Liver (tissue), 8 donors: ENCODE measurements at regions not wholly inside any gene's neighbourhood (a gene's known extent, or its start where the extent isn't known, plus 50 kb on each side); places are given as distances from the start of the nearest gene placed in this dataset.

ENCODE experiments used
- DNase-seq: peaks from one replicate; pipeline ENCODE4 v3.0.0-alpha.2; 2017; ENCODE audit warnings: low spot score
- H3K27ac ChIP-seq, 2 donors: one replicate each; pipeline ENCODE4 v1.7.0; 2013; ENCODE audit warnings: inconsistent platforms in 2 of 2, low read length in 2 of 2, control low read depth in 1 of 2, low read depth in 1 of 2, mild to moderate bottlenecking in 1 of 2
- H3K27me3 ChIP-seq, 4 donors: one replicate each; pipeline versions ENCODE4 v1.6.1 to v1.7.0; 2013; ENCODE audit warnings: low read length in 3 of 4, inconsistent platforms in 1 of 4, mild to moderate bottlenecking in 1 of 4, moderate library complexity in 1 of 4; ENCODE audit not compliant: control insufficient read depth in 4 of 4, insufficient read depth in 4 of 4
- H3K36me3 ChIP-seq, 4 donors: one replicate each; pipeline versions ENCODE4 v1.6.1 to v1.7.0; 2013; ENCODE audit warnings: low read length in 3 of 4, mild to moderate bottlenecking in 3 of 4, low read depth in 1 of 4, moderate library complexity in 1 of 4; ENCODE audit not compliant: control insufficient read depth in 4 of 4, insufficient read depth in 3 of 4
- H3K4me1 ChIP-seq, 4 donors: one replicate each; pipeline versions ENCODE4 v1.6.1 to v1.7.0; 2013; ENCODE audit warnings: low read length in 3 of 4, mild to moderate bottlenecking in 3 of 4, moderate library complexity in 1 of 4; ENCODE audit not compliant: control insufficient read depth in 4 of 4, insufficient read depth in 4 of 4
- H3K4me3 ChIP-seq, 3 donors: one replicate each; pipeline versions ENCODE4 v1.6.1 to v1.7.0; 2013; ENCODE audit warnings: low read length in 3 of 3, control low read depth in 1 of 3, low read depth in 1 of 3, mild to moderate bottlenecking in 1 of 3
- H3K9ac ChIP-seq, 2 donors: one replicate each; pipeline ENCODE4 v1.7.0; 2013; ENCODE audit warnings: low read length in 2 of 2, mild to moderate bottlenecking in 2 of 2, moderate library complexity in 2 of 2, control low read depth in 1 of 2, low read depth in 1 of 2
- H3K9me3 ChIP-seq, 4 donors: one replicate each; pipeline versions ENCODE4 v1.6.1 to v1.7.0; 2013; ENCODE audit warnings: low read length in 3 of 4; ENCODE audit not compliant: control insufficient read depth in 4 of 4
- EGR1 ChIP-seq, 2 donors: IDR thresholded peaks; 2 replicates each; pipeline ENCODE4 v1.6.1; 2016 to 2018; ENCODE audit warnings: antibody characterized with exemption in 2 of 2, low read depth in 2 of 2
- FOXA1 ChIP-seq: IDR thresholded peaks from 2 replicates; pipeline ENCODE4 v1.6.1; 2016; ENCODE audit warnings: antibody characterized with exemption
- FOXA2 ChIP-seq: IDR thresholded peaks from 2 replicates; pipeline ENCODE4 v1.6.1; 2016; ENCODE audit warnings: antibody characterized with exemption
- GABPA ChIP-seq, 2 donors: IDR thresholded peaks in 1 of 2; conservative IDR thresholded peaks in 1 of 2; 2 replicates each; pipeline ENCODE4 v1.6.1; 2016; ENCODE audit warnings: antibody characterized with exemption in 2 of 2, mild to moderate bottlenecking in 1 of 2, moderate library complexity in 1 of 2
- HNF4A ChIP-seq, 2 donors: conservative IDR thresholded peaks; 2 replicates each; pipeline ENCODE4 v1.6.1; 2016; ENCODE audit warnings: antibody characterized with exemption in 2 of 2, mild to moderate bottlenecking in 2 of 2
- HNF4G ChIP-seq: IDR thresholded peaks from 2 replicates; pipeline ENCODE4 v1.6.1; 2016; ENCODE audit warnings: antibody characterized with exemption
- JUND ChIP-seq, 2 donors: IDR thresholded peaks; 2 replicates each; pipeline ENCODE4 v1.6.1; 2016; ENCODE audit warnings: antibody characterized with exemption in 2 of 2
- NR2F2 ChIP-seq: IDR thresholded peaks from 2 replicates; pipeline ENCODE4 v1.6.1; 2016; ENCODE audit warnings: antibody characterized with exemption
- RAD21 ChIP-seq, 2 donors: IDR thresholded peaks; 2 replicates each; pipeline ENCODE4 v1.6.1; 2016; ENCODE audit warnings: antibody characterized with exemption in 2 of 2, mild to moderate bottlenecking in 2 of 2
- SP1 ChIP-seq: IDR thresholded peaks from 2 replicates; pipeline ENCODE4 v1.6.1; 2018; ENCODE audit warnings: antibody characterized with exemption, mild to moderate bottlenecking
- TAF1 ChIP-seq: conservative IDR thresholded peaks from 2 replicates; pipeline ENCODE4 v1.6.1; 2016; ENCODE audit warnings: antibody characterized with exemption, mild to moderate bottlenecking
- YY1 ChIP-seq: IDR thresholded peaks from 2 replicates; pipeline ENCODE4 v1.6.1; 2016; ENCODE audit warnings: antibody characterized with exemption, mild to moderate bottlenecking
- WGBS: extraction: QIAGEN DNeasy Blood & Tissue Kit; methylation state at CpG from one replicate; pipeline ENCODE4 v1.1.7; 2013; 5-methylcytosine and 5-hydroxymethylcytosine counted together
- TF ChIP-seq, protein P1 (sequence below): IDR thresholded peaks from 2 replicates; pipeline ENCODE4 v1.6.1; 2016; ENCODE audit warnings: antibody characterized with exemption
- TF ChIP-seq, protein P2 (sequence below): IDR thresholded peaks from 2 replicates; pipeline ENCODE4 v1.6.1; 2016; ENCODE audit warnings: antibody characterized with exemption
- TF ChIP-seq, protein P3 (sequence below): IDR thresholded peaks from 2 replicates; pipeline ENCODE4 v1.6.1; 2016; ENCODE audit warnings: antibody characterized with exemption, mild to moderate bottlenecking
- TF ChIP-seq, protein P4 (sequence below): fragments of 150-350 bp; IDR thresholded peaks from 2 replicates; pipeline ENCODE4 v1.5.1; 2017; ENCODE audit warnings: improper control_type of control experiment, low read depth, low read length; ENCODE audit not compliant: missing input control
- donor health status: healthy.
- donor health status: healthy.
- donor health status: healthy.
- donor health status: healthy.
- donor health status: healthy.

DNA sequence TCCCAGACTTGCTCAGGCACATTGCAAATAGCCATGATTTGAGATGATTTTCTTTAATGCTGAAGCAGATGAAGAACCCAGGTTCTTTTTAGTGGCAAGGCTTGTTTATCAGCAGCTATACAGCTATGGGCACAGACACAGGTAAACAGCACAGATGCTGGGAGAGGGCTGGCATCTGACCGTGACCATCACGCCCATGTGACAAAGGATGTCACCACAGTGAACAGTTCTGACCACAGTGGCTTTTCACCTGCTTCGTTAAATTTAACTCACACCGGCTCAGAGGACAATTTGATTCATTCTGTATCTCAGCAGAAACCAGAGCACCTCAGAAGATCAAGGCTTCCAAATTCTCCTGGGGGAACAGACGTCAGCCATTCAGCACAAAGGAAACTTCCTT lies 142.6 kb downstream of the CDH26 start:
- H3K4me1 ChIP-seq, result no peaks in the 10 kb centered on the region
- no peaks in the 10 kb centered on the region for H3K27me3 ChIP-seq
- 68% methylated on average over 5 of the region's 5 CpGs for WGBS
- no peak overlapping the region for H3K27ac ChIP-seq
- no peaks in the 10 kb centered on the region for H3K36me3 ChIP-seq
- no peak overlapping the region for H3K4me3 ChIP-seq
- peaks cover 0 to 5% (median 2%) of the 10 kb centered on the region in 4 donors for H3K9me3 ChIP-seq
- H3K9ac ChIP-seq, result no peak overlapping the region
- DNase-seq, result no peak
- TF ChIP-seq YY1, result no peak
- no peak for TF ChIP-seq SP1

DNA sequence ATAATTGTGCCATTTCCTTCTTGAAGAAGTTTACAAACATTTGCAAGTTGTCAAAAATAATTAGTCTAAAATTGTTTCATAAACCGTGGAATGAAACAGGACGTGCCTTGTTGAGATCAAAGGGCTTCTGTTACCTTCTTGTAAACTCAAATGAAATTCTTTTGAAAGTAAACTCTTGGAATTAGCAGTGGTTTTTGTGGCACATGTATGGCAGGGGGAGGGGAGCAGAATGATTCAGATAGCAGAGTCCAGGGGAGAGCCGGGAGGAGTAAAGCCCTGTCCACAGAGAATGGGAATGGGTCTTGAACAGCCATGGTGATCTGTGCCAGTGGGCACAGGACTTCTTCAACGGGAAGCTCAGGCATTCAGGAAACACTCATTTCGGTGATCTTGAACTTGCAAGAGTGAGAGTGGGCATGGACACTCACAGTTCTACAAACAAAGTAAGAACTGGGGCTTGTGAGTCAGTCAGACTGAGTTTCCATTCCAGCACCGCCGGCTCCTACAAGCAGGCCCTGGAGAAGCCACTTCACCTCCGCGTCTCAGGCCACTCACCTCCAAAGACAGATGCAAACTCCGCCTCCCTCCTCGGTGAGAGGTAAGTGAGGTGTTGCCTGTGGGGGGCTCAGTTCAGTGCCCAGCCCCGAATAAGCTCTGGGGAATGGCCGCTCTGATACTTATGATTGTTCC lies 143.1 kb downstream of the CDH26 start:
- Histone ChIP-seq H3K36me3 (no peaks in the 10 kb centered on the region), H3K9me3 (peaks cover 0 to 5% (median 2%) of the 10 kb centered on the region in 4 donors), H3K4me3 (no peak overlapping the region), H3K27ac (peak overlapping the region in 1 of 2 donors; percentile 18), H3K9ac (no peak overlapping the region), H3K27me3 (no peaks in the 10 kb centered on the region), H3K4me1 (no peaks in the 10 kb centered on the region)
- no peak for DNase-seq
- TF ChIP-seq, protein P1, sequence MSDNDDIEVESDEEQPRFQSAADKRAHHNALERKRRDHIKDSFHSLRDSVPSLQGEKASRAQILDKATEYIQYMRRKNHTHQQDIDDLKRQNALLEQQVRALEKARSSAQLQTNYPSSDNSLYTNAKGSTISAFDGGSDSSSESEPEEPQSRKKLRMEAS, result no peak
- TF ChIP-seq EGR1 (IDR thresholded peaks at IDR 0.05; ENCODE audit: low read depth in 2 of 2), result no peak
- no peak for TF ChIP-seq GABPA (IDR thresholded peaks at IDR 0.05 in 1 of 2, conservative IDR thresholded peaks at IDR 0.05 in 1 of 2)
- no peak for TF ChIP-seq HNF4G
- no peak for TF ChIP-seq JUND (IDR thresholded peaks at IDR 0.05)
- TF ChIP-seq, protein P2, sequence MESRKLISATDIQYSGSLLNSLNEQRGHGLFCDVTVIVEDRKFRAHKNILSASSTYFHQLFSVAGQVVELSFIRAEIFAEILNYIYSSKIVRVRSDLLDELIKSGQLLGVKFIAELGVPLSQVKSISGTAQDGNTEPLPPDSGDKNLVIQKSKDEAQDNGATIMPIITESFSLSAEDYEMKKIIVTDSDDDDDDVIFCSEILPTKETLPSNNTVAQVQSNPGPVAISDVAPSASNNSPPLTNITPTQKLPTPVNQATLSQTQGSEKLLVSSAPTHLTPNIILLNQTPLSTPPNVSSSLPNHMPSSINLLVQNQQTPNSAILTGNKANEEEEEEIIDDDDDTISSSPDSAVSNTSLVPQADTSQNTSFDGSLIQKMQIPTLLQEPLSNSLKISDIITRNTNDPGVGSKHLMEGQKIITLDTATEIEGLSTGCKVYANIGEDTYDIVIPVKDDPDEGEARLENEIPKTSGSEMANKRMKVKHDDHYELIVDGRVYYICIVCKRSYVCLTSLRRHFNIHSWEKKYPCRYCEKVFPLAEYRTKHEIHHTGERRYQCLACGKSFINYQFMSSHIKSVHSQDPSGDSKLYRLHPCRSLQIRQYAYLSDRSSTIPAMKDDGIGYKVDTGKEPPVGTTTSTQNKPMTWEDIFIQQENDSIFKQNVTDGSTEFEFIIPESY, result no peak
- TF ChIP-seq, protein P3, sequence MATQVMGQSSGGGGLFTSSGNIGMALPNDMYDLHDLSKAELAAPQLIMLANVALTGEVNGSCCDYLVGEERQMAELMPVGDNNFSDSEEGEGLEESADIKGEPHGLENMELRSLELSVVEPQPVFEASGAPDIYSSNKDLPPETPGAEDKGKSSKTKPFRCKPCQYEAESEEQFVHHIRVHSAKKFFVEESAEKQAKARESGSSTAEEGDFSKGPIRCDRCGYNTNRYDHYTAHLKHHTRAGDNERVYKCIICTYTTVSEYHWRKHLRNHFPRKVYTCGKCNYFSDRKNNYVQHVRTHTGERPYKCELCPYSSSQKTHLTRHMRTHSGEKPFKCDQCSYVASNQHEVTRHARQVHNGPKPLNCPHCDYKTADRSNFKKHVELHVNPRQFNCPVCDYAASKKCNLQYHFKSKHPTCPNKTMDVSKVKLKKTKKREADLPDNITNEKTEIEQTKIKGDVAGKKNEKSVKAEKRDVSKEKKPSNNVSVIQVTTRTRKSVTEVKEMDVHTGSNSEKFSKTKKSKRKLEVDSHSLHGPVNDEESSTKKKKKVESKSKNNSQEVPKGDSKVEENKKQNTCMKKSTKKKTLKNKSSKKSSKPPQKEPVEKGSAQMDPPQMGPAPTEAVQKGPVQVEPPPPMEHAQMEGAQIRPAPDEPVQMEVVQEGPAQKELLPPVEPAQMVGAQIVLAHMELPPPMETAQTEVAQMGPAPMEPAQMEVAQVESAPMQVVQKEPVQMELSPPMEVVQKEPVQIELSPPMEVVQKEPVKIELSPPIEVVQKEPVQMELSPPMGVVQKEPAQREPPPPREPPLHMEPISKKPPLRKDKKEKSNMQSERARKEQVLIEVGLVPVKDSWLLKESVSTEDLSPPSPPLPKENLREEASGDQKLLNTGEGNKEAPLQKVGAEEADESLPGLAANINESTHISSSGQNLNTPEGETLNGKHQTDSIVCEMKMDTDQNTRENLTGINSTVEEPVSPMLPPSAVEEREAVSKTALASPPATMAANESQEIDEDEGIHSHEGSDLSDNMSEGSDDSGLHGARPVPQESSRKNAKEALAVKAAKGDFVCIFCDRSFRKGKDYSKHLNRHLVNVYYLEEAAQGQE, result no peak
- TF ChIP-seq, protein P4, sequence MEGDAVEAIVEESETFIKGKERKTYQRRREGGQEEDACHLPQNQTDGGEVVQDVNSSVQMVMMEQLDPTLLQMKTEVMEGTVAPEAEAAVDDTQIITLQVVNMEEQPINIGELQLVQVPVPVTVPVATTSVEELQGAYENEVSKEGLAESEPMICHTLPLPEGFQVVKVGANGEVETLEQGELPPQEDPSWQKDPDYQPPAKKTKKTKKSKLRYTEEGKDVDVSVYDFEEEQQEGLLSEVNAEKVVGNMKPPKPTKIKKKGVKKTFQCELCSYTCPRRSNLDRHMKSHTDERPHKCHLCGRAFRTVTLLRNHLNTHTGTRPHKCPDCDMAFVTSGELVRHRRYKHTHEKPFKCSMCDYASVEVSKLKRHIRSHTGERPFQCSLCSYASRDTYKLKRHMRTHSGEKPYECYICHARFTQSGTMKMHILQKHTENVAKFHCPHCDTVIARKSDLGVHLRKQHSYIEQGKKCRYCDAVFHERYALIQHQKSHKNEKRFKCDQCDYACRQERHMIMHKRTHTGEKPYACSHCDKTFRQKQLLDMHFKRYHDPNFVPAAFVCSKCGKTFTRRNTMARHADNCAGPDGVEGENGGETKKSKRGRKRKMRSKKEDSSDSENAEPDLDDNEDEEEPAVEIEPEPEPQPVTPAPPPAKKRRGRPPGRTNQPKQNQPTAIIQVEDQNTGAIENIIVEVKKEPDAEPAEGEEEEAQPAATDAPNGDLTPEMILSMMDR, result no peak
- TF ChIP-seq FOXA1, result no peak
- TF ChIP-seq HNF4A (conservative IDR thresholded peaks at IDR 0.05), result no peak
- no peak for TF ChIP-seq RAD21 (IDR thresholded peaks at IDR 0.05)
- no peak for TF ChIP-seq TAF1
- no peak for TF ChIP-seq FOXA2
- no peak for TF ChIP-seq SP1
- TF ChIP-seq NR2F2, result no peak
- WGBS, result 68% methylated on average over 13 of the region's 13 CpGs
